ENCODE measurements at regions not wholly inside any gene's neighbourhood (a gene's known extent, or its start where the extent isn't known, plus 50 kb on each side); places are given as distances from the start of the nearest gene placed in this dataset.

DNA sequence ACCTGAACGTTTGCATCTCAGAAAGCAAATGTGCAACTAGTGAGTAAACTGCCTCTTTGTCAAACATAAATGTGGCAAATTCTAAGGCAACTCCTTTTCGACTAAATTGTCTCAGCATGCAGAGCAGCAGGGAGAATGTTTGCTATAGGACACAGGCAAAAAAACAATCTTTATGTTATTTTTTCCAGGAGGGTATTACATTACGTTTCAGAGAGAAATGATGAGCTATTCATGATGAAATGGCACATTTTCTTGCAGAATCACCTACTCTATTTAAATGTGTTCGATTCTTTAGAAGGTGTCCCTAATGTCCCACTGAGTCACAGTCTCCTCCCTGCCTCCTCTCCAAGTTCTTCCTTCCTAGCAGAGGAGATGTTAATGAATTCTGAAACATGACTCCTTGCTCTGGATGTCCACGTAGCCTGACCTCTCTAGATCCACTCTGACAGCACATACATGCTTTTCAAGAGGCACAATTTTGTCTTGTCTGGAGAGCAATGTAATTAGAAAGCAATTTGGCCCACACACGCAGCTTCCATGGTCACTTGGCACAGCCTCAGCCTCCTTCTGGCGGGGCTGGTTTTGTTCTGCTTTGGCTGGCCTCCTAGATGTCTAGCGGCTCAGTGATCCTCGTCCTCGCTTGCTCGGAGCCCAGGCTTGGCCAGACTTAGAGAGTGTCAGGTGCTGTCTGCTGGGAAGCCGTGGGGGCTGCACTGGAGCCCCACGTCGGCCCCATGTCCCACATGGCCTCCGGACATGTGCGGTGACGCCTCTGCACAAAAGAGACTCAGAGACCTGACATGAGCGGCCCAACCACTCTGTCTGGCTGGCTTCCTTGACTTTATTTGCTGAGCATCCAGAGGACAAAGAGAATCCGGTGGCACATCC, 125.7 kb upstream of the ZNF438 start:
- Histone ChIP-seq H3K27me3 (ENCODE audit: control insufficient read depth, insufficient read depth, low read length) (no peaks in the 10 kb centered on the region), H3K4me1 (ENCODE audit: control insufficient read depth, insufficient read depth, low read length) (peaks cover 4% of the 10 kb centered on the region), H3K4me3 (ENCODE audit: low read depth, low read length) (no peak overlapping the region), H3K36me3 (ENCODE audit: control insufficient read depth, insufficient read depth, low read length) (no peaks in the 10 kb centered on the region), H3K9me3 (ENCODE audit: control insufficient read depth, insufficient read depth, low read depth, low read length) (no peaks in the 10 kb centered on the region), H3K9ac (ENCODE audit: low read length) (no peak overlapping the region), H3K27ac (ENCODE audit: low read depth, low read length) (no peak overlapping the region)

DNA sequence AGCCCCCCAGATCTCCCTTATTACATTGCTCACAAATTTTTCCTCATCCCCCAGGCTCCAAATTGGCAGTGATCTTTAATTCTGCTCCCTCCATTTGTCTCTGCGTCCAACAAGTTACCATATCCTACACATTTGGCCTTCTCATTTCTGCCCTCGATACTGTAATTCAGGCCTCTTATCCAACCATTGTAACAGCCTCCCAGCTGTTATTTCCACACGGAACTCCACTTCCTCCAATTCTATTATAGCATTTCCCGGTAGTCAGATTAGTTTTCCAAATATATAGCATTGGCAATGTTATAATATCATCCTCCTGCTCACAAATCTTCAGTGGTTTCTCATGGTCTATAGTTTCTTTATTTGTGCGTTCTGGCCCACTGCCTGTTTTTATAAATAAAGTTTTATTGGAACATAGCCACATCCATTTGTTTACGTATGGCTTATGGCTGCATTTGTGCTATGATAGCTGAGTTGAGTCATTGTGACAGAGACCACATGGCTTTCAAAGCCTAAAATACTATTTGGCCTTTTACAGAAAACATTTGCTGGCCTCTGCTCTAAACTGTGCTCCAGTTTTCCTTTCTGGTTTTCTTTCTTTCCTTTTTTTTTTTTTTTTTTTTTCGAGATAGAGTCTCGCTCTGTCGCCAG, 126.5 kb upstream of the ZNF438 start:
- Histone ChIP-seq H3K27ac (ENCODE audit: low read depth, low read length) (no peak overlapping the region), H3K27me3 (ENCODE audit: control insufficient read depth, insufficient read depth, low read length) (no peaks in the 10 kb centered on the region), H3K9ac (ENCODE audit: low read length) (no peak overlapping the region), H3K9me3 (ENCODE audit: control insufficient read depth, insufficient read depth, low read depth, low read length) (no peaks in the 10 kb centered on the region), H3K4me1 (ENCODE audit: control insufficient read depth, insufficient read depth, low read length) (peaks cover 4% of the 10 kb centered on the region), H3K36me3 (ENCODE audit: control insufficient read depth, insufficient read depth, low read length) (no peaks in the 10 kb centered on the region), H3K4me3 (ENCODE audit: low read depth, low read length) (no peak overlapping the region)

DNA sequence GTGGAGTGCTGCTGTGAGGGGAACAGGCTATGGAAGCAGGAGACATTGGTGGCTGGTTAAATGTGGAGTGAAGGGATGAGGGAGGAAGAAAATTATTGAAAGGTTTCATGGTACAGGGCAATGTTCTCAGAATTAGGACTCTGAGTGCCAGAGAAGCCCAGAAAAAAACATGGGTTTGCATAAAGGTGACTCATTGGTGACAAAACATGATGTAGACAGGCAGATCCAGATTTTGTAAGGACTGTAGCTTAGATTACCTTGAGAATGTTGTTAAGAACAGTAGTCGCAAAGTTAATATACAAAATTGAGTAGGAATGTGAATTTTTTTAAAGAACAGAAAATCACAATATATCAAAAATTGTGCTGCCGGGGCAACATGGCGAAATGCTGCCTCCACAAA, 134.9 kb upstream of the ZNF438 start:
- no peak overlapping the region for H3K4me3 ChIP-seq (ENCODE audit: low read depth, low read length)
- H3K9ac ChIP-seq (ENCODE audit: low read length) = no peak overlapping the region
- H3K27me3 ChIP-seq (ENCODE audit: control insufficient read depth, insufficient read depth, low read length) = no peaks in the 10 kb centered on the region
- H3K36me3 ChIP-seq (ENCODE audit: control insufficient read depth, insufficient read depth, low read length) = no peaks in the 10 kb centered on the region
- peaks cover 15% of the 10 kb centered on the region for H3K9me3 ChIP-seq (ENCODE audit: control insufficient read depth, insufficient read depth, low read depth, low read length)
- H3K27ac ChIP-seq (ENCODE audit: low read depth, low read length) = no peak overlapping the region
- no peaks in the 10 kb centered on the region for H3K4me1 ChIP-seq (ENCODE audit: control insufficient read depth, insufficient read depth, low read length)

DNA sequence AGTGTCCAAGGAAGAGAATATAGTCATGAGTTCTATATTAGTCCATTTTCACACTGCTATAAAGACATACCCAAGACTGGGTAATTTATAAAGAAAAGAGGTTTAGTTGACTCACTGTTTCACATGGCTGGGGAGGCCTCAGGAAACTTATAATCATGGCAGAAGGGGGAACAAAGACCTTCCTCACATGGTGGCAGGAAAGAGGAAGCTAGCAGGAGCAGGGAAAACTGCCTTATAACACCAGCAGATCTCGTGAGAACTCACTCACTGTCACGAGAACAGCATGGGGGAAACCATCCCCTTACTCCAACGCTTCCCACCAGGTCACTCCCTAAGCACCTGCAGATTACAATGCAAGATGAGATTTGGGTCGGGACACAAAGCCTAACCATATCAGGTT, 139.0 kb upstream of the ZNF438 start:
- H3K9me3 ChIP-seq (ENCODE audit: control insufficient read depth, insufficient read depth, low read depth, low read length) = peaks cover 30% of the 10 kb centered on the region
- H3K36me3 ChIP-seq (ENCODE audit: control insufficient read depth, insufficient read depth, low read length) = no peaks in the 10 kb centered on the region
- no peak overlapping the region for H3K4me3 ChIP-seq (ENCODE audit: low read depth, low read length)
- H3K9ac ChIP-seq (ENCODE audit: low read length) = no peak overlapping the region
- no peaks in the 10 kb centered on the region for H3K4me1 ChIP-seq (ENCODE audit: control insufficient read depth, insufficient read depth, low read length)
- no peaks in the 10 kb centered on the region for H3K27me3 ChIP-seq (ENCODE audit: control insufficient read depth, insufficient read depth, low read length)
- no peak overlapping the region for H3K27ac ChIP-seq (ENCODE audit: low read depth, low read length)

DNA sequence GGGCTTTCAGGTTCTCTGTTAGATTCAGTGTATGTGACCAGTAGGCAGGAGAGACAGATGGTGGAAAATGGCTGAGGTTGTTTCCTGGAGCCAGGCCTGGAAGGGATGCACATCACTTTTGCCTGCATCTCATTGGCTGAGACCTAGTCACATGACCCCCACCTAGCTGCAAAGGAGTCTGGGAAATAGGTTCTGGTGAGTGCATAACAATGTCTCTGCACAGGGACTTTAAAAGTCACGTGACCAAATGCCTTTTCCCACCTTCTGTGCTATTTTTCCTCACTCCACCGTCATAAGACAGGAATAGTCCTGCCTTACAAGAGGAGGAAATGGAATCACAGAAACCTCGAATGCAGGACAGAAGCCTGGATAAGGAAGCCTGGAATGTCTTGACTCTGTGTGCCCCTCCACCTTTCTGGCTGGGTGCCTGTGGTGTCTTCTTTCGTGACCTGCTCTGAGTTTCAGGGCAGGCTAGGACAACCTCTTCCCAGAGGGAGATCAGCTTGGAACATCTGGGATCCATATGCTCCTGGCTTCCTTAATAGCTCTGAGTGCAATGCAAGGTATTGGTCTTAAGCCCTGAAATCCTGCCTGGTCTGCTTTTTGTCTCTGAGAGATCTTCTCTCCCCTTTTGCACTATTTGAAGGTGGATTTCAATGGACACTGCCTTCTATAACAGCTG, 139.9 kb upstream of the ZNF438 start:
- Histone ChIP-seq H3K27ac (ENCODE audit: low read depth, low read length) (no peak overlapping the region), H3K9me3 (ENCODE audit: control insufficient read depth, insufficient read depth, low read depth, low read length) (peaks cover 27% of the 10 kb centered on the region), H3K4me3 (ENCODE audit: low read depth, low read length) (no peak overlapping the region), H3K4me1 (ENCODE audit: control insufficient read depth, insufficient read depth, low read length) (no peaks in the 10 kb centered on the region), H3K27me3 (ENCODE audit: control insufficient read depth, insufficient read depth, low read length) (no peaks in the 10 kb centered on the region), H3K9ac (ENCODE audit: low read length) (no peak overlapping the region), H3K36me3 (ENCODE audit: control insufficient read depth, insufficient read depth, low read length) (no peaks in the 10 kb centered on the region)

DNA sequence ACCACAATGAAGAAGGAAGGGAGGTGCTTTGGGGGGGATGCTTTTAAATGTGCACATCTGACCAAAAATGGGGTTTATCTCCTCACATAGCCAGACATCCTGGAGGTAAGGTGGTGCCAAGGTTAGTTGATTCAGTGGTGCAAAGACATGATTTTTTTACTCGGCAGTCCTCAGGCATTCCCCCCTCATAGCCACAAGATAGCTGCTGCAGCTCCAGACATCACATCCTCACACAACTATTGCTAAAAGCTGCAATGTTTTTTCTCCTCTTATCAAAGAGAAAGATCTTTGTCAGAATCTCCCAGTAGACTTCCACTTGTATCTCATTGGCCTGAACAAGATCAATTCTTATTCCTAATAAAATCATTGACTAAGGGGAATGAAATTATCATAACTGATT, 141.3 kb upstream of the ZNF438 start:
- H3K36me3 ChIP-seq (ENCODE audit: control insufficient read depth, insufficient read depth, low read length) = no peaks in the 10 kb centered on the region
- no peaks in the 10 kb centered on the region for H3K4me1 ChIP-seq (ENCODE audit: control insufficient read depth, insufficient read depth, low read length)
- H3K9me3 ChIP-seq (ENCODE audit: control insufficient read depth, insufficient read depth, low read depth, low read length) = peaks cover 27% of the 10 kb centered on the region
- no peak overlapping the region for H3K4me3 ChIP-seq (ENCODE audit: low read depth, low read length)
- H3K9ac ChIP-seq (ENCODE audit: low read length) = no peak overlapping the region
- H3K27me3 ChIP-seq (ENCODE audit: control insufficient read depth, insufficient read depth, low read length) = no peaks in the 10 kb centered on the region
- H3K27ac ChIP-seq (ENCODE audit: low read depth, low read length) = no peak overlapping the region

DNA sequence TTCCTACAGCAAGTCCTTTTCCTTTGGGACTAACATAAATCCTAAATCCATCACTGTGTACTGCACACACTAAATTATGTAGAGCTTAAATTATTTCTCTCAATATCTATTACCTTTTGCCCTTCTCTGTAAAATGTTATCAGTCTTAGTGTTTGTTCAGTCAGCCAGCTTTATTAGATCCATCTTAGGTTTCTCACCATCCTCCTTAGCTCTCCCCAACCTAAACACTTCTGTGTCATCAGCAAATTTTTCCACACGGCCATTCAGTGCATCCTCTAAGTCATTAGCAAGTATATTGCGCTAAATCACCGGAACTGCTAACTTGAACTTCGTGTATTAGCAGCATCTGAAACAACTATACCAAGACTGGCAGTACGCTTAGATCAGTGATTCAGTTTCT, 142.1 kb upstream of the ZNF438 start:
- Histone ChIP-seq H3K27me3 (ENCODE audit: control insufficient read depth, insufficient read depth, low read length) (no peaks in the 10 kb centered on the region), H3K9me3 (ENCODE audit: control insufficient read depth, insufficient read depth, low read depth, low read length) (peaks cover 27% of the 10 kb centered on the region), H3K36me3 (ENCODE audit: control insufficient read depth, insufficient read depth, low read length) (no peaks in the 10 kb centered on the region), H3K27ac (ENCODE audit: low read depth, low read length) (no peak overlapping the region), H3K4me3 (ENCODE audit: low read depth, low read length) (no peak overlapping the region), H3K4me1 (ENCODE audit: control insufficient read depth, insufficient read depth, low read length) (no peaks in the 10 kb centered on the region), H3K9ac (ENCODE audit: low read length) (no peak overlapping the region)

DNA sequence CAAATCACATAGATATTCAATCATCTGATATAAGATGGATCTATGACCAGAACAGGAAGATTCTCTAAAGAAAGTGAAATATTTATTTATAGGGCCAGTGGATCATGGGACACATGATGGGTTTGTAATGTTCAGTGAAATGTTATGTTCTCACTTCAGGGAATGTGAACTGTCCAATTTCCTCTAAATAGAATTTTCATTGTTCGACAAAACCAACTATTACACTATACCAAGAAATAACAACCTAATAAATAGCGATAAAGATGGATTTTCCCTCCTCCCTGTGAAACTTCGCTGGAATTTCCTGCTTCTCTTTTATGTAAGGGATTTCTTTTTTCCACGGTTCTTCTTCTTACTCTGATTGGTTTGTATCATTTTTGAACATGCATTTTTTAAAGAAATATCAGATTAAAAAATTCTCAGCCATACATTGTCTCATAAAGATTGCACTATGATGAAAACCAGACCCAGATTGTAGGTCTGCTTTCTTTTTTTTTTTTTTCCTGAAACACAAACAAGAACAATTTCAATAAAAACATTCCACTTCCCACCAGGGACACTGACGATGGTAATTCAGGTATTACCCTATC, 139.8 kb upstream of the ZEB1 start:
- Histone ChIP-seq H3K4me1 (ENCODE audit: control insufficient read depth, insufficient read depth, low read length) (no peaks in the 10 kb centered on the region), H3K27me3 (ENCODE audit: control insufficient read depth, insufficient read depth, low read length) (no peaks in the 10 kb centered on the region), H3K4me3 (ENCODE audit: low read depth, low read length) (no peak overlapping the region), H3K27ac (ENCODE audit: low read depth, low read length) (no peak overlapping the region), H3K36me3 (ENCODE audit: control insufficient read depth, insufficient read depth, low read length) (no peaks in the 10 kb centered on the region), H3K9me3 (ENCODE audit: control insufficient read depth, insufficient read depth, low read depth, low read length) (0 out of 2 replicates have a peak, but pooled peaks cover 3% of the 10 kb centered on the region), H3K9ac (ENCODE audit: low read length) (no peak overlapping the region)

DNA sequence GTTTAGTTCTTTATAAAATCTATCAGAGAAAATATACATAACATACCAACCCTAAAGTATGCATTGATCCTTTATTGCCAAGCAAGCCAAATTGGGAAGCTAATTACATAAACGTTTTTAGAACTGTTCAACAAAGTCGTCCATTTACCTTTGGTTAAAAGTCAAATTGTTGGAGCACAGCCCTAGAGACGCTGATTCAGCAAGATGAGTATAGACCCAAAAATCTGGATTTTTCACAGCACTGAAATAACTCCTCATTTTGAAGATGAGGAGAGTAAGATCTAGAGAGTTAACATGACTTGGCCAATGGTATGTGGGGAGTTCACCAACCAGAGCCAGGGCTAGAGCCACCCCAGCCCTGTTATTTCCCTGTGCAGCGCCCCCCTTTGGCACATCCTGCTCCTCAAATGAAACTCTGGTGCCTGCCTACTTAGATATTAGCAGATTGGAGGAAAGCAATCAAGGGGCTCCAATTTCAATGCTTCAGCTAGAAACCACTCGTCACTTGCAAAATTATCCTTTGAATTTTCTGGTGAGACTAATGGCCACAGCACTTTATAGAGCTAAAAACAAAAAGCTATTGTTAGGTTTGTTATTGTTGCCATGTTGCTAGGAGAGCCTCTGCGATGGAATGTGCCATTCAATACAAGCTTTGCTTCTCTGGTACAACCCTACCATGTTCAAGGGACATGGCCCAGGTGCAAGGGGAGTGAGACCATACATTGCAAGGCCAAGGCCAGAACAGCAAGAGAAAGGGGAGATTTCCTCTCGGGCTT, 132.6 kb upstream of the ZEB1 start:
- Histone ChIP-seq H3K9me3 (ENCODE audit: control insufficient read depth, insufficient read depth, low read depth, low read length) (0 out of 2 replicates have a peak, but pooled peaks cover 2% of the 10 kb centered on the region), H3K36me3 (ENCODE audit: control insufficient read depth, insufficient read depth, low read length) (no peaks in the 10 kb centered on the region)

DNA sequence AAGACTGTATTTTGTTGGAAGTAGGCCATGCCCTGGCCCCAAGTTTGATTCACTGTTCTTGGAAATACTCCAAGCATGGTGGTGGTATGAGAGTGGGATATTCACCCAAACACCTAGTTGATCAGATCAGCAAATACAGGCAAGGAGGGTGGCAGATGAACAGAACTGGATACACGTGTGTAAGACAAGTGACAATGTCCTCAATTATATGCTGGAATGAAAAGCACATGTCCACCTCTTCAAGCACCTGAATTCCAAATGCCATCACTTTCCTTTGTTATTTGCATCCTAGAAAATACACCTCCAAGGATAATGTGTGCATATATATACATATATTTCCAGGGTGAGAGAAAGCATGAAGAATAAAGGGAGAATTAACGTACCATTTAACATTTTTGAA, 131.8 kb upstream of the ZEB1 start:
- H3K27ac ChIP-seq (ENCODE audit: low read depth, low read length) = no peak overlapping the region
- no peaks in the 10 kb centered on the region for H3K4me1 ChIP-seq (ENCODE audit: control insufficient read depth, insufficient read depth, low read length)
- no peak overlapping the region for H3K9ac ChIP-seq (ENCODE audit: low read length)
- H3K9me3 ChIP-seq (ENCODE audit: control insufficient read depth, insufficient read depth, low read depth, low read length) = 0 out of 2 replicates have a peak, but pooled peaks cover 2% of the 10 kb centered on the region
- H3K36me3 ChIP-seq (ENCODE audit: control insufficient read depth, insufficient read depth, low read length) = no peaks in the 10 kb centered on the region
- H3K27me3 ChIP-seq (ENCODE audit: control insufficient read depth, insufficient read depth, low read length) = no peaks in the 10 kb centered on the region
- H3K4me3 ChIP-seq (ENCODE audit: low read depth, low read length) = no peak overlapping the region

More for the DNA sequence above, 132.6 kb upstream of the ZEB1 start:
- Histone ChIP-seq H3K9ac (ENCODE audit: low read length) (no peak overlapping the region), H3K4me3 (ENCODE audit: low read depth, low read length) (no peak overlapping the region), H3K27ac (ENCODE audit: low read depth, low read length) (no peak overlapping the region), H3K4me1 (ENCODE audit: control insufficient read depth, insufficient read depth, low read length) (no peaks in the 10 kb centered on the region), H3K27me3 (ENCODE audit: control insufficient read depth, insufficient read depth, low read length) (no peaks in the 10 kb centered on the region)
